Hepatocyte (in vitro differentiated cells): ENCODE measurements at regions not wholly inside any gene's neighbourhood (a gene's known extent, or its start where the extent isn't known, plus 50 kb on each side); places are given as distances from the start of the nearest gene placed in this dataset.

Experiments
- DNase-seq: peaks from one replicate; pipeline ENCODE4 v3.0.0-alpha.2; 2016; ENCODE audit warnings: low spot score
- H2AFZ ChIP-seq: fragments of 200-600 bp; sonication (generic); 2 replicates; pipeline ENCODE4 v1.6.0; 2016; ENCODE audit warnings: antibody characterized with exemption, mild to moderate bottlenecking
- H3K27ac ChIP-seq: fragments of 200-600 bp; sonication (generic); 2 replicates; pipeline ENCODE4 v1.5.1; 2016; ENCODE audit warnings: mild to moderate bottlenecking
- H3K27me3 ChIP-seq: fragments of 200-600 bp; sonication (generic); 2 replicates; pipeline ENCODE4 v1.6.1; 2016
- H3K36me3 ChIP-seq: fragments of 200-600 bp; sonication (generic); replicated peaks from 2 replicates; pipeline ENCODE4 v1.5.1; 2016; ENCODE audit warnings: low read depth; ENCODE audit not compliant: insufficient read depth
- H3K4me1 ChIP-seq: fragments of 200-600 bp; sonication (generic); 2 replicates; pipeline ENCODE4 v1.5.1; 2016; ENCODE audit warnings: mild to moderate bottlenecking, moderate library complexity; ENCODE audit not compliant: insufficient read depth
- H3K4me2 ChIP-seq: fragments of 200-600 bp; sonication (generic); 2 replicates; pipeline ENCODE4 v1.6.0; 2016
- H3K4me3 ChIP-seq: fragments of 200-600 bp; sonication (generic); 2 replicates; pipeline ENCODE4 v1.5.1; 2016; ENCODE audit warnings: mild to moderate bottlenecking
- H3K79me2 ChIP-seq: fragments of 200-600 bp; sonication (generic); 2 replicates; pipeline ENCODE4 v1.6.0; 2017; ENCODE audit warnings: mild to moderate bottlenecking
- H3K9me2 ChIP-seq: fragments of 200-600 bp; sonication (generic); replicated peaks from 2 replicates; pipeline ENCODE4 v1.6.0; 2017; ENCODE audit warnings: mild to moderate bottlenecking; ENCODE audit not compliant: insufficient read depth
- H3K9me3 ChIP-seq: fragments of 200-600 bp; sonication (generic); 2 replicates; pipeline ENCODE4 v1.5.1; 2016; ENCODE audit warnings: low read depth, mild to moderate bottlenecking
- H4K20me1 ChIP-seq: fragments of 200-600 bp; sonication (generic); 2 replicates; pipeline ENCODE4 v1.6.0; 2016; ENCODE audit warnings: mild to moderate bottlenecking; ENCODE audit not compliant: insufficient read depth, poor library complexity, severe bottlenecking
- CTCF ChIP-seq: fragments of 200-600 bp; sonication (generic); IDR thresholded peaks from 2 replicates; pipeline ENCODE4 v1.5.1; 2016; ENCODE audit warnings: antibody characterized with exemption, mild to moderate bottlenecking; ENCODE audit not compliant: poor library complexity
- EZH2 ChIP-seq: fragments of 200-600 bp; sonication (generic); IDR thresholded peaks from 2 replicates; pipeline ENCODE4 v1.6.1; 2016; ENCODE audit warnings: antibody characterized with exemption, mild to moderate bottlenecking, borderline replicate concordance
- EZH2phosphoT487 ChIP-seq: fragments of 200-600 bp; sonication (generic); IDR thresholded peaks from one replicate; pipeline ENCODE4 v1.6.1; 2018; ENCODE audit warnings: antibody characterized with exemption, mild to moderate bottlenecking, low read depth, moderate library complexity; ENCODE audit not compliant: unreplicated experiment, severe bottlenecking
- WGBS: methylation state at CpG from one replicate; pipeline ENCODE4 v1.1.6; 2016; ENCODE audit warnings: low lambda C conversion rate; ENCODE audit errors: missing lambda C conversion rate; 5-methylcytosine and 5-hydroxymethylcytosine counted together

- H3K9me2 ChIP-seq, result no peaks in the 10 kb centered on the region
- no peak overlapping the region for H3K4me2 ChIP-seq
- H3K27me3 ChIP-seq, result no peaks in the 10 kb centered on the region
- H3K9me3 ChIP-seq, result no peaks in the 10 kb centered on the region
- WGBS, result 94% methylated on average over 23 of the region's 23 CpGs
- H3K36me3 ChIP-seq, result no peaks in the 10 kb centered on the region
- no peak overlapping the region for H3K4me3 ChIP-seq
- H4K20me1 ChIP-seq, result no peaks in the 10 kb centered on the region
- no peak for TF ChIP-seq EZH2phosphoT487
- TF ChIP-seq EZH2, result no peak
- TF ChIP-seq CTCF, result no peak
- H3K27ac ChIP-seq, result no peak overlapping the region
- no peaks in the 10 kb centered on the region for H3K79me2 ChIP-seq
- H3K4me1 ChIP-seq, result no peaks in the 10 kb centered on the region
- no peak overlapping the region for H2AFZ ChIP-seq
- DNase-seq, result no peak
Measured at GRCh38 chr5:4144411-4145007, 548.9 kb downstream of the IRX1 start.

GRCh38 chr5:4145511-4145910 is 549.9 kb downstream of the IRX1 start:
- no peak for DNase-seq
- no peaks in the 10 kb centered on the region for H3K9me2 ChIP-seq
- H3K79me2 ChIP-seq, result no peaks in the 10 kb centered on the region
- H3K27ac ChIP-seq, result no peak overlapping the region
- H3K4me1 ChIP-seq, result no peaks in the 10 kb centered on the region
- H3K9me3 ChIP-seq, result no peaks in the 10 kb centered on the region
- H2AFZ ChIP-seq, result no peak overlapping the region
- no peak overlapping the region for H3K4me3 ChIP-seq
- H3K27me3 ChIP-seq, result no peaks in the 10 kb centered on the region
- no peak for TF ChIP-seq EZH2
- TF ChIP-seq CTCF, result no peak
- no peak for TF ChIP-seq EZH2phosphoT487
- H3K36me3 ChIP-seq, result no peaks in the 10 kb centered on the region
- no peak overlapping the region for H3K4me2 ChIP-seq
- H4K20me1 ChIP-seq, result no peaks in the 10 kb centered on the region
- 96% methylated on average over 3 of the region's 3 CpGs for WGBS

- Histone ChIP-seq H3K4me2 (no peak overlapping the region), H3K36me3 (no peaks in the 10 kb centered on the region), H3K4me1 (no peaks in the 10 kb centered on the region), H3K9me3 (no peaks in the 10 kb centered on the region), H2AFZ (no peak overlapping the region), H3K4me3 (no peak overlapping the region), H3K27ac (no peak overlapping the region), H3K9me2 (no peaks in the 10 kb centered on the region), H3K27me3 (no peaks in the 10 kb centered on the region), H3K79me2 (no peaks in the 10 kb centered on the region), H4K20me1 (no peaks in the 10 kb centered on the region)
- DNase-seq, result no peak
- no peak for TF ChIP-seq CTCF
- no peak for TF ChIP-seq EZH2
- no peak for TF ChIP-seq EZH2phosphoT487
- 94% methylated on average over 3 of the region's 3 CpGs for WGBS
Measured at GRCh38 chr5:4148009-4148408, 552.4 kb downstream of the IRX1 start.

GRCh38 chr5:4150067-4150466 is 554.4 kb downstream of the IRX1 start:
- Histone ChIP-seq H3K9me2 (no peaks in the 10 kb centered on the region), H3K27me3 (no peaks in the 10 kb centered on the region), H3K4me3 (no peak overlapping the region), H3K9me3 (no peaks in the 10 kb centered on the region), H3K36me3 (no peaks in the 10 kb centered on the region), H3K27ac (no peak overlapping the region), H3K4me2 (no peak overlapping the region), H2AFZ (no peak overlapping the region), H3K4me1 (no peaks in the 10 kb centered on the region), H4K20me1 (no peaks in the 10 kb centered on the region), H3K79me2 (no peaks in the 10 kb centered on the region)
- no peak for TF ChIP-seq EZH2phosphoT487
- no peak for TF ChIP-seq EZH2
- TF ChIP-seq CTCF, result no peak
- 67% methylated on average over 3 of the region's 3 CpGs for WGBS
- no peak for DNase-seq
